HCT116 (cell line): ENCODE measurements at regions not wholly inside any gene's neighbourhood (a gene's known extent, or its start where the extent isn't known, plus 50 kb on each side); places are given as distances from the start of the nearest gene placed in this dataset.

Experiments used
- ATAC-seq: fragments of 200-7000 bp; cut with Tn5 transposase; 2 replicates; pipeline ENCODE4 v1.9.1; 2020; ENCODE audit warnings: mild to moderate bottlenecking, moderate library complexity
- BruUV-seq: library from RNA; stranded (reverse); fragments of 400-500 nt; replicated peaks from 2 replicates; lab custom pipeline; 2021; lab: Mats Ljungman, UMichigan
- CTCF ChIA-PET: fragments of 300-600 bp; sonication (Branson Sonifier 250); formaldehyde crosslinking; loops from one replicate; lab custom pipeline; 2021; ENCODE audit warnings: antibody characterized with exemption; lab: Charles Lee
- POLR2A ChIA-PET: fragments of 300-600, 350-600 bp; sonication (Branson Sonifier 250); formaldehyde crosslinking; loops from one replicate; lab custom pipeline; 2021; ENCODE audit warnings: antibody characterized with exemption; lab: Charles Lee
- RAD21 ChIA-PET, 2 experiments: fragments of 300-600 bp; sonication (Branson Sonifier 250); formaldehyde crosslinking; loops; one replicate each; lab custom pipeline; 2023; ENCODE audit warnings: low total read pairs in 2 of 2; ENCODE audit not compliant: uncharacterized antibody in 2 of 2, unreplicated experiment in 2 of 2, low non-redundant PET in 1 of 2; lab: Charles Lee
- DNase-seq: peaks from one replicate; pipeline ENCODE4 v3.0.0-alpha.2; 2010; ENCODE audit warnings: low read depth, low spot score
- H2AFZ ChIP-seq: fragments of 200-600 bp; shearing (Covaris generic), sonication (generic); 2 replicates; pipeline ENCODE4 v1.6.1; 2017; ENCODE audit warnings: low read depth, mixed run types, mixed read lengths, antibody characterized with exemption, low read length; ENCODE audit not compliant: poor library complexity, severe bottlenecking
- H3K27ac ChIP-seq: 2 replicates; pipeline ENCODE4 v1.5.1; 2012; ENCODE audit warnings: low read depth, low read length
- H3K27me3 ChIP-seq: fragments of 200-600 bp; sonication (generic); 2 replicates; pipeline ENCODE4 v1.6.1; 2016; ENCODE audit warnings: mixed run types, low read length, mixed read lengths; ENCODE audit not compliant: insufficient read depth
- H3K36me3 ChIP-seq, 2 experiments: fragments of 200-500 bp in 1 of 2; fragments of 200-600 bp in 1 of 2; sonication (Bioruptor generic) in 1 of 2; sonication (generic) in 1 of 2; 2 replicates each; pipeline versions ENCODE4 v1.5.1 to v1.6.1; 2014 to 2016; ENCODE audit warnings: low read length in 2 of 2, inconsistent platforms in 1 of 2, mixed read lengths in 1 of 2, mixed run types in 1 of 2; ENCODE audit not compliant: insufficient read depth in 2 of 2, control insufficient read depth in 1 of 2
- H3K4me1 ChIP-seq, 2 experiments: fragments of 200-600 bp in 1 of 2; sonication (generic) in 1 of 2; 2 replicates each; pipeline versions ENCODE4 v1.5.1 to v1.6.1; 2012 to 2017; ENCODE audit warnings: low read length in 2 of 2, inconsistent platforms in 1 of 2, mild to moderate bottlenecking in 1 of 2, mixed read lengths in 1 of 2, mixed run types in 1 of 2, moderate library complexity in 1 of 2; ENCODE audit not compliant: insufficient read depth in 2 of 2, control insufficient read depth in 1 of 2
- H3K4me2 ChIP-seq: fragments of 200-600 bp; sonication (generic); 2 replicates; pipeline ENCODE4 v1.6.1; 2017; ENCODE audit warnings: mixed run types, low read length, mixed read lengths
- H3K4me3 ChIP-seq, 2 experiments: fragments of 200-600 bp in 1 of 2; sonication (generic) in 1 of 2; replicated peaks in 1 of 2; 2 replicates each; pipeline ENCODE4 v1.5.1; 2011 to 2016; ENCODE audit warnings: low read length in 2 of 2, control low read depth in 1 of 2, low read depth in 1 of 2, mild to moderate bottlenecking in 1 of 2, mixed read lengths in 1 of 2, mixed run types in 1 of 2
- H3K79me2 ChIP-seq: fragments of 200-600 bp; sonication (generic); 2 replicates; pipeline ENCODE4 v1.6.1; 2017; ENCODE audit warnings: mild to moderate bottlenecking, mixed run types, low read length, moderate library complexity, mixed read lengths; ENCODE audit not compliant: insufficient read depth
- H3K9ac ChIP-seq: fragments of 200-600 bp; sonication (generic); 2 replicates; pipeline ENCODE4 v1.6.1; 2016; ENCODE audit warnings: low read length, mixed read lengths
- H3K9me2 ChIP-seq: fragments of 200-600 bp; sonication (generic), shearing (Covaris generic); 2 replicates; pipeline ENCODE4 v1.6.1; 2017; ENCODE audit warnings: mixed run types, mild to moderate bottlenecking, moderate library complexity; ENCODE audit not compliant: insufficient read depth
- H3K9me3 ChIP-seq, 2 experiments: fragments of 200-500 bp in 1 of 2; fragments of 200-600 bp in 1 of 2; sonication (Bioruptor generic) in 1 of 2; sonication (generic) in 1 of 2; 2 replicates each; pipeline ENCODE4 v1.6.1; 2014 to 2017; ENCODE audit warnings: low read length in 2 of 2, mixed read lengths in 2 of 2, inconsistent platforms in 1 of 2, low read depth in 1 of 2, mild to moderate bottlenecking in 1 of 2, mixed run types in 1 of 2, moderate library complexity in 1 of 2; ENCODE audit not compliant: control insufficient read depth in 1 of 2, insufficient read depth in 1 of 2
- H4K20me1 ChIP-seq: fragments of 200-600 bp; sonication (generic), shearing (Covaris generic); 2 replicates; pipeline ENCODE4 v1.6.1; 2017; ENCODE audit warnings: mixed run types, mild to moderate bottlenecking, moderate library complexity; ENCODE audit not compliant: insufficient read depth
- CBX3 ChIP-seq: IDR thresholded peaks from 2 replicates; pipeline ENCODE4 v1.6.1; 2012; ENCODE audit warnings: low read depth
- EGR1 ChIP-seq: IDR thresholded peaks from 2 replicates; pipeline ENCODE4 v1.6.1; 2012; ENCODE audit warnings: low read depth
- ELF1 ChIP-seq: IDR thresholded peaks from 2 replicates; pipeline ENCODE4 v1.6.1; 2012; ENCODE audit warnings: low read depth, borderline replicate concordance
- EZH2phosphoT487 ChIP-seq: fragments of 200-600 bp; IDR thresholded peaks from 2 replicates; pipeline ENCODE4 v1.6.1; 2018; ENCODE audit warnings: antibody characterized with exemption, borderline replicate concordance
- FOSL1 ChIP-seq: IDR thresholded peaks from 2 replicates; pipeline ENCODE4 v1.6.1; 2012; ENCODE audit warnings: low read depth
- JUND ChIP-seq: IDR thresholded peaks from 2 replicates; pipeline ENCODE4 v1.6.1; 2012
- POLR2A ChIP-seq: IDR thresholded peaks from 2 replicates; pipeline ENCODE4 v1.7.0; 2011; ENCODE audit warnings: borderline replicate concordance; ENCODE audit not compliant: insufficient read depth, insufficient read length; ENCODE audit errors: extremely low read depth
- POLR2AphosphoS5 ChIP-seq: IDR thresholded peaks from 2 replicates; pipeline ENCODE4 v1.6.1; 2011; ENCODE audit warnings: mild to moderate bottlenecking, low read depth, low read length, moderate library complexity
- RAD21 ChIP-seq: IDR thresholded peaks from 2 replicates; pipeline ENCODE4 v1.6.1; 2012; ENCODE audit warnings: low read depth, mild to moderate bottlenecking
- SIN3A ChIP-seq: IDR thresholded peaks from 2 replicates; pipeline ENCODE4 v1.6.1; 2012; ENCODE audit warnings: low read depth
- SP1 ChIP-seq: IDR thresholded peaks from 2 replicates; pipeline ENCODE4 v1.6.1; 2012; ENCODE audit warnings: low read depth
- SRF ChIP-seq: IDR thresholded peaks from 2 replicates; pipeline ENCODE4 v1.6.1; 2012; ENCODE audit warnings: low read depth
- YY1 ChIP-seq: IDR thresholded peaks from 2 replicates; pipeline ENCODE4 v1.6.1; 2011; ENCODE audit warnings: low read length, low read depth, moderate library complexity, mild to moderate bottlenecking; ENCODE audit not compliant: insufficient replicate concordance; ENCODE audit errors: extremely low read depth
- ZNF274 ChIP-seq: fragments of 200-500 bp; sonication (Bioruptor generic); IDR thresholded peaks from 2 replicates; pipeline ENCODE4 v1.6.1; 2014; ENCODE audit warnings: mild to moderate bottlenecking, low read depth, low read length, inconsistent platforms
- intact Hi-C: fragments of 100-400 bp; cut with micrococcal nuclease; formaldehyde crosslinking; loops from 2 replicates; pipeline ENCODE4 v1.10.0; 2022
- TF ChIP-seq, protein P1 (sequence below): IDR thresholded peaks from 2 replicates; pipeline ENCODE4 v1.6.1; 2011; ENCODE audit warnings: mild to moderate bottlenecking, low read length, moderate library complexity; ENCODE audit not compliant: insufficient replicate concordance; ENCODE audit errors: extremely low read depth
- TF ChIP-seq, protein P2 (sequence below), 3 experiments: fragments of 200-600 bp in 1 of 3; sonication (generic) in 1 of 3; IDR thresholded peaks in 2 of 3; conservative IDR thresholded peaks in 1 of 3; 2 replicates each; pipeline ENCODE4 v1.5.1; 2012 to 2017; ENCODE audit warnings: low read depth in 2 of 3, low read length in 2 of 3, antibody characterized with exemption in 1 of 3, borderline replicate concordance in 1 of 3, control low read depth in 1 of 3, mild to moderate bottlenecking in 1 of 3, mixed read lengths in 1 of 3, mixed run types in 1 of 3, moderate library complexity in 1 of 3; ENCODE audit not compliant: insufficient read depth in 1 of 3
- TF ChIP-seq, protein P3 (sequence below): IDR thresholded peaks from 2 replicates; pipeline ENCODE4 v1.6.1; 2012; ENCODE audit warnings: low read depth
- TF ChIP-seq, protein P4 (sequence below): IDR thresholded peaks from 2 replicates; pipeline ENCODE4 v1.6.1; 2012
- TF ChIP-seq, protein P5 (sequence below): IDR thresholded peaks from 2 replicates; pipeline ENCODE4 v1.6.1; 2012

DNA sequence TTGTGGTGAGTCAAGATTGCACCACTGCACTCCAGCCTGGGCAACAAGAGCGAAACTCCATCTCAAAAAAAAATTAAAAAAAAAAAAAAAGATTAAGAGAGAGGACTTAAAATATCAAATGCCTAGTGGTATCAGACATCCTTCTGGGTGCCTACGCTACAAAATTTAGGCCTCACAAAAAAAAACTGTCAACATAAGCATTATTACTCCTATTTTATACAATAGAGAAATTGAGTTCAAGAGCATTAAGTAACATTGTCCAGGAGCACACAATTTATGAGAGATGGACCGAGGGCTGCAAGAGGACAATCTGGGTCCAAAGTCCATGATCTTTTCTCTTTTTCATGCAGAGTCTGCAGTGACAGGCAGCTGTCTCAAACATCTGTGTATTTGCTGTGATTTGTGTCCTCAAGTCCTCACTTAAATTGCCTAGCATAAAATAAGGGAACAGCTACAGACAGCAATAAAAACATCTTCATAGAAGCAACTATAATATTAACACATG is 62.4 kb downstream of the OSR1 start:
- ChIA-PET POLR2A (no interaction called here), RAD21 (no interaction called here), CTCF (no interaction called here)
- no peak for ATAC-seq
- Histone ChIP-seq H3K9me2 (no peaks in the 10 kb centered on the region), H3K9ac (no peak overlapping the region), H2AFZ (no peak overlapping the region), H3K4me3 (no peak overlapping the region), H3K79me2 (no peaks in the 10 kb centered on the region), H3K4me2 (no peak overlapping the region), H3K27ac (no peak overlapping the region), H3K27me3 (no peaks in the 10 kb centered on the region), H3K9me3 (no peaks in the 10 kb centered on the region), H4K20me1 (no peaks in the 10 kb centered on the region), H3K36me3 (no peaks in the 10 kb centered on the region), H3K4me1 (no peaks in the 10 kb centered on the region)
- BruUV-seq = no TSS peak
- no peak for TF ChIP-seq POLR2A
- no peak for TF ChIP-seq RAD21
- TF ChIP-seq, protein P1, sequence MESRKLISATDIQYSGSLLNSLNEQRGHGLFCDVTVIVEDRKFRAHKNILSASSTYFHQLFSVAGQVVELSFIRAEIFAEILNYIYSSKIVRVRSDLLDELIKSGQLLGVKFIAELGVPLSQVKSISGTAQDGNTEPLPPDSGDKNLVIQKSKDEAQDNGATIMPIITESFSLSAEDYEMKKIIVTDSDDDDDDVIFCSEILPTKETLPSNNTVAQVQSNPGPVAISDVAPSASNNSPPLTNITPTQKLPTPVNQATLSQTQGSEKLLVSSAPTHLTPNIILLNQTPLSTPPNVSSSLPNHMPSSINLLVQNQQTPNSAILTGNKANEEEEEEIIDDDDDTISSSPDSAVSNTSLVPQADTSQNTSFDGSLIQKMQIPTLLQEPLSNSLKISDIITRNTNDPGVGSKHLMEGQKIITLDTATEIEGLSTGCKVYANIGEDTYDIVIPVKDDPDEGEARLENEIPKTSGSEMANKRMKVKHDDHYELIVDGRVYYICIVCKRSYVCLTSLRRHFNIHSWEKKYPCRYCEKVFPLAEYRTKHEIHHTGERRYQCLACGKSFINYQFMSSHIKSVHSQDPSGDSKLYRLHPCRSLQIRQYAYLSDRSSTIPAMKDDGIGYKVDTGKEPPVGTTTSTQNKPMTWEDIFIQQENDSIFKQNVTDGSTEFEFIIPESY = no peak
- TF ChIP-seq SP1 = no peak
- no peak for TF ChIP-seq ZNF274
- TF ChIP-seq, protein P2, sequence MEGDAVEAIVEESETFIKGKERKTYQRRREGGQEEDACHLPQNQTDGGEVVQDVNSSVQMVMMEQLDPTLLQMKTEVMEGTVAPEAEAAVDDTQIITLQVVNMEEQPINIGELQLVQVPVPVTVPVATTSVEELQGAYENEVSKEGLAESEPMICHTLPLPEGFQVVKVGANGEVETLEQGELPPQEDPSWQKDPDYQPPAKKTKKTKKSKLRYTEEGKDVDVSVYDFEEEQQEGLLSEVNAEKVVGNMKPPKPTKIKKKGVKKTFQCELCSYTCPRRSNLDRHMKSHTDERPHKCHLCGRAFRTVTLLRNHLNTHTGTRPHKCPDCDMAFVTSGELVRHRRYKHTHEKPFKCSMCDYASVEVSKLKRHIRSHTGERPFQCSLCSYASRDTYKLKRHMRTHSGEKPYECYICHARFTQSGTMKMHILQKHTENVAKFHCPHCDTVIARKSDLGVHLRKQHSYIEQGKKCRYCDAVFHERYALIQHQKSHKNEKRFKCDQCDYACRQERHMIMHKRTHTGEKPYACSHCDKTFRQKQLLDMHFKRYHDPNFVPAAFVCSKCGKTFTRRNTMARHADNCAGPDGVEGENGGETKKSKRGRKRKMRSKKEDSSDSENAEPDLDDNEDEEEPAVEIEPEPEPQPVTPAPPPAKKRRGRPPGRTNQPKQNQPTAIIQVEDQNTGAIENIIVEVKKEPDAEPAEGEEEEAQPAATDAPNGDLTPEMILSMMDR (IDR thresholded peaks at IDR 0.05 in 2 of 3, conservative IDR thresholded peaks at IDR 0.05 in 1 of 3; ENCODE audit: borderline replicate concordance in 1 of 3, insufficient read depth in 1 of 3, low read depth in 2 of 3, low read length in 2 of 3) = no peak
- TF ChIP-seq, protein P3, sequence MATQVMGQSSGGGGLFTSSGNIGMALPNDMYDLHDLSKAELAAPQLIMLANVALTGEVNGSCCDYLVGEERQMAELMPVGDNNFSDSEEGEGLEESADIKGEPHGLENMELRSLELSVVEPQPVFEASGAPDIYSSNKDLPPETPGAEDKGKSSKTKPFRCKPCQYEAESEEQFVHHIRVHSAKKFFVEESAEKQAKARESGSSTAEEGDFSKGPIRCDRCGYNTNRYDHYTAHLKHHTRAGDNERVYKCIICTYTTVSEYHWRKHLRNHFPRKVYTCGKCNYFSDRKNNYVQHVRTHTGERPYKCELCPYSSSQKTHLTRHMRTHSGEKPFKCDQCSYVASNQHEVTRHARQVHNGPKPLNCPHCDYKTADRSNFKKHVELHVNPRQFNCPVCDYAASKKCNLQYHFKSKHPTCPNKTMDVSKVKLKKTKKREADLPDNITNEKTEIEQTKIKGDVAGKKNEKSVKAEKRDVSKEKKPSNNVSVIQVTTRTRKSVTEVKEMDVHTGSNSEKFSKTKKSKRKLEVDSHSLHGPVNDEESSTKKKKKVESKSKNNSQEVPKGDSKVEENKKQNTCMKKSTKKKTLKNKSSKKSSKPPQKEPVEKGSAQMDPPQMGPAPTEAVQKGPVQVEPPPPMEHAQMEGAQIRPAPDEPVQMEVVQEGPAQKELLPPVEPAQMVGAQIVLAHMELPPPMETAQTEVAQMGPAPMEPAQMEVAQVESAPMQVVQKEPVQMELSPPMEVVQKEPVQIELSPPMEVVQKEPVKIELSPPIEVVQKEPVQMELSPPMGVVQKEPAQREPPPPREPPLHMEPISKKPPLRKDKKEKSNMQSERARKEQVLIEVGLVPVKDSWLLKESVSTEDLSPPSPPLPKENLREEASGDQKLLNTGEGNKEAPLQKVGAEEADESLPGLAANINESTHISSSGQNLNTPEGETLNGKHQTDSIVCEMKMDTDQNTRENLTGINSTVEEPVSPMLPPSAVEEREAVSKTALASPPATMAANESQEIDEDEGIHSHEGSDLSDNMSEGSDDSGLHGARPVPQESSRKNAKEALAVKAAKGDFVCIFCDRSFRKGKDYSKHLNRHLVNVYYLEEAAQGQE = no peak
- TF ChIP-seq, protein P4, sequence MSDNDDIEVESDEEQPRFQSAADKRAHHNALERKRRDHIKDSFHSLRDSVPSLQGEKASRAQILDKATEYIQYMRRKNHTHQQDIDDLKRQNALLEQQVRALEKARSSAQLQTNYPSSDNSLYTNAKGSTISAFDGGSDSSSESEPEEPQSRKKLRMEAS = no peak
- no peak for TF ChIP-seq CBX3
- no peak for TF ChIP-seq EZH2phosphoT487
- TF ChIP-seq YY1 = no peak
- TF ChIP-seq JUND = no peak
- no peak for TF ChIP-seq SRF
- no peak for TF ChIP-seq ELF1
- TF ChIP-seq EGR1 = no peak
- TF ChIP-seq SIN3A = no peak
- TF ChIP-seq, protein P5, sequence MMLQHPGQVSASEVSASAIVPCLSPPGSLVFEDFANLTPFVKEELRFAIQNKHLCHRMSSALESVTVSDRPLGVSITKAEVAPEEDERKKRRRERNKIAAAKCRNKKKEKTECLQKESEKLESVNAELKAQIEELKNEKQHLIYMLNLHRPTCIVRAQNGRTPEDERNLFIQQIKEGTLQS = no peak
- TF ChIP-seq FOSL1 = no peak
- TF ChIP-seq POLR2AphosphoS5 = no peak
- intact Hi-C loops = no loop called here
- DNase-seq = no peak
